ENCODE measurements at regions not wholly inside any gene's neighbourhood (a gene's known extent, or its start where the extent isn't known, plus 50 kb on each side); places are given as distances from the start of the nearest gene placed in this dataset.
"Not testable (repeated sequence)": the region's sequence is repeated elsewhere in the genome, so short reads cannot be mapped to it uniquely, and the experiment has no call there.

DNA sequence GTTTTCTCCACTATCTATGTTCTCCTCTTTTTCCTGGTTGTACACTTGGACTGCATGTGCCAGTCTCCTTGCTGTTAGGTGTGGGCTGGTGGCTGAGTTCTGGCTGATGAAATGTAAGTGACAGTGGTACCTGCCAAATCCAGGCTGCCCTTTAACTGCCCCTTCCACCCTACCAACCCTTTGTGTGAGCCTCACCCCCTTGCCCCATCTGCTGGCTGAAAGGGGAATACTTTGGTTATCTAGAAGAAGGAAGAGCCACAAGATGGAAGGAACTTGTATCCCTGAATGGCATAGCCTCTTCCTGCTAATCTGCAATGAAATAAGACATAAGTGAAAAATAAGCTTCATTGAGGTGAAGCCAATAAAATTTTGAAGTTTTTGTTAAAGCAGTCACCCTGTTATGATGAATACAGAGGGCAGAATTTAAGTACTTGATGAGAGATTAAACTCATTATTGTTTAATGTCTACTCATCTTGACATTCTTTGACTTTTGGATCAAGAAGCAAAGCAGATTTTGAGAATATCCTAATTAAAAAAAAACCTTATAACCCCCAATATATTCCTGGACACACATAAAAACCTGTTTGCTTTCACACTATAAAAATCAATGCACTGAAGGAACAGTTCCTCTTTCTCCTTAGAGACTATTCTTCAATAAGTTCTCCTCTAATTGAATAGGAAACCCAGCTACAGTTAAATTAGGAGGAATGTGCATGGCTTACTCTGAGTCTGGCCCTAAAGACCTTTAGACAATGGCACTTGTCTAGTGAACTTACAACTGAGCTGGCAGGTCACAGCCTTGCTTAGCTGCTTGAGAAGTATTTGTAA, 262.6 kb upstream of the BTG1 start:
- no peak overlapping the region for H3K4me3 ChIP-seq (ENCODE audit: low read depth in 1 of 2, low read length in 2 of 2)
- no peaks in the 10 kb centered on the region for H3K27me3 ChIP-seq (ENCODE audit: control insufficient read depth in 1 of 2, insufficient read depth in 2 of 2, low read length in 2 of 2)
- no peaks in the 10 kb centered on the region for H3K9me3 ChIP-seq (ENCODE audit: control insufficient read depth in 2 of 2, insufficient read depth in 1 of 2, low read depth in 1 of 2, low read length in 1 of 2)
- H3K4me1 ChIP-seq (ENCODE audit: control insufficient read depth in 2 of 2, insufficient read depth in 2 of 2, low read length in 1 of 2), result no peaks in the 10 kb centered on the region
- H3K36me3 ChIP-seq (ENCODE audit: control insufficient read depth in 2 of 2, insufficient read depth in 2 of 2, low read length in 1 of 2), result no peaks in the 10 kb centered on the region
- H3K27ac ChIP-seq (ENCODE audit: low read depth in 2 of 2, low read length in 1 of 2), result no peak overlapping the region

DNA sequence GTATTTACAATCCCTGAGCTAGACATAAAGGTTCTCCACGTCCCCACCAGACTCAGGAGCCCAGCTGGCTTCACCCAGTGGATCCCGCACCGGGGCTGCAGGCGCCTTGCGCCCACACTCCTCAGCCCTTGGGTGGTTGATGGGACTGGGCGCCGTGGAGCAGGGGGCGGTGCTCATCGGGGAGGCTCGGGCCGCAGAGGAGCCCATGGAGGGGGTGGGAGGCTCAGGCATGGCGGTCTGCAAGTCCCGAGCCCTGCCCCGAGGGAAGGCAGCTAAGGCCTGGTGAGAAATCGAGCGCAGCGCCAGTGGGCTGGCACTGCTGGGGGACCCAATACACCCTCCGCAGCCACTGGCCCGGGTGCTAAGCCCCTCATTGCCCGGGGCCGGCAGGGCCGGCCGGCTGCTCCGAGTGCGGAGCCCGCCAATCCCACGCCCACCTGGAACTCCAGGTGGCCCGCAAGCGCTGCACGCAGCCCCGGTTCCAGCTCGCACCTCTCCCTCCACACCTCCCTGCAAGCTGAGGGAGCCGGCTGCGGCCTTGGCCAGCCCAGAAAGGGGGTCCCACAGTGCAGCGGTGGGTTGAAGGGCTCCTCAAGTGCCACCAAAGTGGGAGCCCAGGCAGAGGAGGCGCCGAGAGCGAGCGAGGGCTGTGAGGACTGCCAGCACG, 260.9 kb upstream of the BTG1 start:
- H3K27me3 ChIP-seq (ENCODE audit: control insufficient read depth in 1 of 2, insufficient read depth in 2 of 2, low read length in 2 of 2); H3K4me1 ChIP-seq (ENCODE audit: control insufficient read depth in 2 of 2, insufficient read depth in 2 of 2, low read length in 1 of 2); H3K27ac ChIP-seq (ENCODE audit: low read depth in 2 of 2, low read length in 1 of 2); H3K9me3 ChIP-seq (ENCODE audit: control insufficient read depth in 2 of 2, insufficient read depth in 1 of 2, low read depth in 1 of 2, low read length in 1 of 2); H3K36me3 ChIP-seq (ENCODE audit: control insufficient read depth in 2 of 2, insufficient read depth in 2 of 2, low read length in 1 of 2); H3K4me3 ChIP-seq (ENCODE audit: low read depth in 1 of 2, low read length in 2 of 2): not testable (repeated sequence)
- 94 to 96% methylated on average over 32 to 40 of the region's 40 CpGs for WGBS, 2 donors

DNA sequence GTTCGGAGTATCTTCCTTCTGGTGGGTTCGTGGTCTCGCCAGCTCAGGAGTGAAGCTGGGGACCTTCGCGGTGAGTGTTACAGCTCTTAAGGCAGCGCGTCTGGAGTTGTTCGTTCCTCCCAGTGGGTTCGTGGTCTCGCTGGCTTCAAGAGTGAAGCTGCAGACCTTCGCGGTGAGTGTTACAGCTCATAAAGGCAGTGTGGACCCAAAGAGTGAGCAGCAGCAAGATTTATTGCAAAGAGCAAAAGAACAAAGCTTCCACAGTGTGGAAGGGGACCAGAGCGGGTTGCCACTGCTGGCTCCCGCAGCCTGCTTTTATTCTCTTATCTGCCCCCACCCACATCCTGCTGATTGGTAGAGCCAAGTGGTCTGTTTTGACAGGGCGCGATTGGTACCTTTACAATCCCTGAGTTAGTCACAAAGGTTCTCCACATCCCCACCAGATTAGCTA, 260.2 kb upstream of the BTG1 start:
- WGBS, 2 donors, result 91 to 93% methylated on average over 16 of the region's 16 CpGs
- not testable (repeated sequence) for H3K27ac ChIP-seq (ENCODE audit: low read depth in 2 of 2, low read length in 1 of 2); H3K4me1 ChIP-seq (ENCODE audit: control insufficient read depth in 2 of 2, insufficient read depth in 2 of 2, low read length in 1 of 2); H3K9me3 ChIP-seq (ENCODE audit: control insufficient read depth in 2 of 2, insufficient read depth in 1 of 2, low read depth in 1 of 2, low read length in 1 of 2); H3K36me3 ChIP-seq (ENCODE audit: control insufficient read depth in 2 of 2, insufficient read depth in 2 of 2, low read length in 1 of 2); H3K27me3 ChIP-seq (ENCODE audit: control insufficient read depth in 1 of 2, insufficient read depth in 2 of 2, low read length in 2 of 2); H3K4me3 ChIP-seq (ENCODE audit: low read depth in 1 of 2, low read length in 2 of 2)

DNA sequence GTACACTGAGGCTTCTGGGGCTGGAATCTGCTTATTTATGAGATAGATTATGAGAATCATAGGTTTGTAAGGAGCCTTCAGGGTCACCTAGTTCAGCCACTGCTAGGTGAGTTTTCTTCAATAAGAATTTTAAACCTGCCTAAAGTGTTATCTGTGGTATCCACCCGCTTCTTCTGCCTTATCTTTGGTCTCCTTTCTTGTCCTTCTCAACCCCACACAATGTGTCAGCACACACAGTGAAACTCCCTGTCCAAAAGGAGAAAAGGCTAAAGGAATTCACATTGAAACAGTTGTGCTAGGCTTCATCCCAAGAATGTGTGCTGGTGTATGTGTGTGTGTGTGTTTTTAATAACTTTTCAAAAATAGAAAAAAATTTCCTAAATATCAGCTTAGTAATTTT, 259.3 kb upstream of the BTG1 start:
- no peak overlapping the region for H3K4me3 ChIP-seq (ENCODE audit: low read depth in 1 of 2, low read length in 2 of 2)
- WGBS, 2 donors, result 85 to 87% methylated on average over 1 of the region's 1 CpG
- H3K27me3 ChIP-seq (ENCODE audit: control insufficient read depth in 1 of 2, insufficient read depth in 2 of 2, low read length in 2 of 2), result no peaks in the 10 kb centered on the region
- peaks cover 0 to 1% of the 10 kb centered on the region in 2 donors for H3K4me1 ChIP-seq (ENCODE audit: control insufficient read depth in 2 of 2, insufficient read depth in 2 of 2, low read length in 1 of 2)
- no peaks in the 10 kb centered on the region for H3K36me3 ChIP-seq (ENCODE audit: control insufficient read depth in 2 of 2, insufficient read depth in 2 of 2, low read length in 1 of 2)
- H3K9me3 ChIP-seq (ENCODE audit: control insufficient read depth in 2 of 2, insufficient read depth in 1 of 2, low read depth in 1 of 2, low read length in 1 of 2), result no peaks in the 10 kb centered on the region
- H3K27ac ChIP-seq (ENCODE audit: low read depth in 2 of 2, low read length in 1 of 2), result no peak overlapping the region

GRCh38 chr12:92404259-92404894, 258.7 kb upstream of the BTG1 start:
- Histone ChIP-seq H3K27me3 (ENCODE audit: control insufficient read depth in 1 of 2, insufficient read depth in 2 of 2, low read length in 2 of 2) (no peaks in the 10 kb centered on the region), H3K9me3 (ENCODE audit: control insufficient read depth in 2 of 2, insufficient read depth in 1 of 2, low read depth in 1 of 2, low read length in 1 of 2) (no peaks in the 10 kb centered on the region), H3K4me1 (ENCODE audit: control insufficient read depth in 2 of 2, insufficient read depth in 2 of 2, low read length in 1 of 2) (peaks cover 0 to 1% of the 10 kb centered on the region in 2 donors), H3K27ac (ENCODE audit: low read depth in 2 of 2, low read length in 1 of 2) (peak overlapping the region in 1 of 2 donors; percentile 5), H3K4me3 (ENCODE audit: low read depth in 1 of 2, low read length in 2 of 2) (no peak overlapping the region), H3K36me3 (ENCODE audit: control insufficient read depth in 2 of 2, insufficient read depth in 2 of 2, low read length in 1 of 2) (no peaks in the 10 kb centered on the region)
- 86 to 89% methylated on average over 1 of the region's 1 CpG for WGBS, 2 donors

GRCh38 chr12:92403210-92404175, 257.8 kb upstream of the BTG1 start:
- peaks cover 0 to 1% of the 10 kb centered on the region in 2 donors for H3K4me1 ChIP-seq (ENCODE audit: control insufficient read depth in 2 of 2, insufficient read depth in 2 of 2, low read length in 1 of 2)
- no peak overlapping the region for H3K4me3 ChIP-seq (ENCODE audit: low read depth in 1 of 2, low read length in 2 of 2)
- H3K27ac ChIP-seq (ENCODE audit: low read depth in 2 of 2, low read length in 1 of 2), result peak overlapping the region; percentile 9 to 53
- no peaks in the 10 kb centered on the region for H3K9me3 ChIP-seq (ENCODE audit: control insufficient read depth in 2 of 2, insufficient read depth in 1 of 2, low read depth in 1 of 2, low read length in 1 of 2)
- 45 to 47% methylated on average over 3 of the region's 3 CpGs for WGBS, 2 donors
- H3K27me3 ChIP-seq (ENCODE audit: control insufficient read depth in 1 of 2, insufficient read depth in 2 of 2, low read length in 2 of 2), result no peaks in the 10 kb centered on the region
- no peaks in the 10 kb centered on the region for H3K36me3 ChIP-seq (ENCODE audit: control insufficient read depth in 2 of 2, insufficient read depth in 2 of 2, low read length in 1 of 2)

- 62 to 85% methylated on average over 1 of the region's 1 CpG for WGBS, 2 donors
- H3K27ac ChIP-seq (ENCODE audit: low read depth in 2 of 2, low read length in 1 of 2), result no peak overlapping the region
Observed at GRCh38 chr12:92402415-92402814, 256.8 kb upstream of the BTG1 start.

GRCh38 chr12:92400006-92400405, 254.4 kb upstream of the BTG1 start:
- Histone ChIP-seq H3K4me3 (ENCODE audit: low read depth in 1 of 2, low read length in 2 of 2) (no peak overlapping the region), H3K27me3 (ENCODE audit: control insufficient read depth in 1 of 2, insufficient read depth in 2 of 2, low read length in 2 of 2) (no peaks in the 10 kb centered on the region), H3K9me3 (ENCODE audit: control insufficient read depth in 2 of 2, insufficient read depth in 1 of 2, low read depth in 1 of 2, low read length in 1 of 2) (no peaks in the 10 kb centered on the region), H3K27ac (ENCODE audit: low read depth in 2 of 2, low read length in 1 of 2) (peak overlapping the region in 1 of 2 donors; percentile 7), H3K36me3 (ENCODE audit: control insufficient read depth in 2 of 2, insufficient read depth in 2 of 2, low read length in 1 of 2) (no peaks in the 10 kb centered on the region), H3K4me1 (ENCODE audit: control insufficient read depth in 2 of 2, insufficient read depth in 2 of 2, low read length in 1 of 2) (peaks cover 0 to 4% of the 10 kb centered on the region in 2 donors)
- 78 to 88% methylated on average over 5 of the region's 5 CpGs for WGBS, 2 donors

More at GRCh38 chr12:92402415-92402814, 256.8 kb upstream of the BTG1 start:
- Histone ChIP-seq H3K9me3 (ENCODE audit: control insufficient read depth in 2 of 2, insufficient read depth in 1 of 2, low read depth in 1 of 2, low read length in 1 of 2) (no peaks in the 10 kb centered on the region), H3K27me3 (ENCODE audit: control insufficient read depth in 1 of 2, insufficient read depth in 2 of 2, low read length in 2 of 2) (no peaks in the 10 kb centered on the region), H3K4me1 (ENCODE audit: control insufficient read depth in 2 of 2, insufficient read depth in 2 of 2, low read length in 1 of 2) (peaks cover 0 to 1% of the 10 kb centered on the region in 2 donors), H3K36me3 (ENCODE audit: control insufficient read depth in 2 of 2, insufficient read depth in 2 of 2, low read length in 1 of 2) (no peaks in the 10 kb centered on the region), H3K4me3 (ENCODE audit: low read depth in 1 of 2, low read length in 2 of 2) (no peak overlapping the region)
